ENCODE measurements at regions not wholly inside any gene's neighbourhood (a gene's known extent, or its start where the extent isn't known, plus 50 kb on each side); places are given as distances from the start of the nearest gene placed in this dataset.

- ATAC-seq: no peak
These were observed 162.6 kb upstream of the GRIK2 start for GRCh38 chr6:101230866-101231265.

- no peak for ATAC-seq
These were observed 161.8 kb upstream of the GRIK2 start for GRCh38 chr6:101231606-101232235.

DNA sequence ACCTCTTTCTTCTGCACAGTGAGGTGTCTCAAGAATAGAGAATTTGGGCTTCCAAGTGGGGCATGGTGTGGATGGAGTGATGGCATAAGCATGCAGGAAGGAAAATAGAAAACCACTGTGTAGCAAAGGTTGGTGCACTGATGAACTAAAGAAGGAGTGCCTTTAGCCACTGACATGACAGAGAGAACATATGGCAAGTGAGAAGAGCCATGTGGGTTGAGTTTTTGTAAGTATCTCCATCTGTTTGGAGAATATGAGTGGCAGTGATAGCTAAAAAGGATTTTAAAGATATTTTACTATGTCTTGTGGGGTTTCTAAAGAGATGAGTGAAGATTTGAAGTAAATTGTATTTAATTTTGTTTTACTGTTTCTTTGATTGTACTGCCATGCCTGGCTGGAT is 160.5 kb upstream of the GRIK2 start:
- ATAC-seq: no peak

GRCh38 chr6:101236709-101237108 is 156.8 kb upstream of the GRIK2 start:
- ATAC-seq: no peak

DNA sequence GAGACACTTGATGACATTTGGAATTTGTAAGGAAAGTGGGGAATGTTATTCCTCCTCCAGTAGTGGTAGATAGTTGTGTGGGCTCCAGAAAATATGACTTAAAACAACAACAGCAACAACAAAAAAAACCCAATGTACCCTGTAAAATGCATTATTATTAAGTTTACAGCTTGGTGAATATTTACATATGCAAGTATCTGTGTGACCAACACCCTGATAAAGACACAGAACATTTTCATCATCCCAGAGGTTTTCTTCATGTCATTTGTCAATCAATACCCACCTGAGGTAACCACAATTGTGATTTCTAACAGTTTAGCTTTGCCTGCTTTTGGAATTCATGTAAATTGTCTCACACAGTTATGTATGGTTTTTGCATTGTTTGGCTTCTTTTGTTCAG is 152.1 kb upstream of the GRIK2 start:
- no peak for ATAC-seq

DNA sequence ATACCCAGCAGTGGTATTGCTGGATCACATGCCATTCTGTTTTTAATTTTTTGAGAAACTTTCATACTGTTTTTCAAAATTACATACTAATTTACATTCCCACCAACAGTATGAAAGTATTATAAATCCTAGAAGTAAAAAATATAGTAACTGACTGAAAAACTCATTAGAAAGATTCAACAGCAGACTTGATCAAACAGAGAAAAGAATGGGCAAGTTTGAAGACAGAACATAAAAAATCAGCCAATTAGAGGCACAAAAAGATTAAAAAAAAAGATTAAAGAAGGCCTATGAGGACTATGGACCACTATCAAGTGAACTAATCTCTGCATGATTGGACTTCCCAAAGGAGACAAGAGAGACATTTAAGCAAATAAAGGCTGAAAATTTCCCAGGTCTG is 144.0 kb upstream of the GRIK2 start:
- ATAC-seq: no peak

DNA sequence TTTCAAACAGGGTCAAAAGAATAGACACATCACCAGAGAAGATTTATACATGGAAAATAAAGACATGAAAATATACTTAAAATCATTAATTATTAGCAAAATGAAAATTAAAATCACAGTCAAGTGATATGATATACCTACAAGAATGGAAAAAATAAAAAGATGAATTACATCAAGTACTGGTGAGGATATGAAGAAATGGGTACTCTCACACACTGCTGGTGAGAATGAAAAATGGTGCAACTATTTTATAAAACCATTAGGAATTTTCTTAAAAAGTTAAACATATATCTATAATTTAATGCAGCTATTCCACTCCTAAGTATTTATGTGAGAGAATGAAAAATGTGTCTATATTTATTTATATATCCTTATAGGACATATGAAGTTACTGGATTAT is 136.3 kb upstream of the GRIK2 start:
- ATAC-seq: no peak

DNA sequence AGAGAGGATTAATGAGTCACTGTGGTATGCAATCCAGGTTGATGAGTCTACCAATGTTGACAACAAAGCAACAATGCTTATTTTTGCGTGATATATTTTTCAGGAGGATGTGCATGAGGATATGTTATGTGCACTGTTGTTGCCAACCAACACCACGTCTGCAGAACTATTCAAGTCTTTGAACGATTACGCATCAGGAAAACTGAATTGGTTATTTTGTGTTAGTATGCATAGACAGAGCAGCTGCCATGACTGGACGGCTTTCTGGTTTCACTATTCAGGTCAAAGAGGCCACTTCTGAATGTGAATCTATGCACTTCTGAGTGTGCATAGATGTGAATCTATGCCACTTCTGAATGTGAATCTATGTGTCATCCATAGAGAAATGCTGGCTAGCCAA is 134.0 kb upstream of the GRIK2 start:
- no peak for ATAC-seq

DNA sequence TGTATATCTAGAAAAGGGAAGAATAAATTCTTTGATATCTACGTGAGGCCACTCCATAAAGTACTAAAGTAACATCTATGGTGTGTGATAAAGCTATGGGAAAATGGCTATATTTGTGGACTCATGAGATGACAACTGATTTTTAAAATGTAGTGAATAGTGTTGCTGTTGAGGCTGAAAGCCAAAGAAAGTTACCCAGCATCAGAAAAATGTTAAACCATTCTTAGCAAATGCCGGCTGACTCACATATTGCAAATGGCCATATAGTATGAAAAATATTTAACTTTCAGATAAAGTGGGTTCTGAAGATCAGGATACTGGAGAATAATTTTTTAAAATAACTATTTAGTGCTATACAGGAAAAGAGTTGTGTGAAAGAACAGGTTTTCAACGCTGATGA is 129.9 kb upstream of the GRIK2 start:
- ATAC-seq: no peak

DNA sequence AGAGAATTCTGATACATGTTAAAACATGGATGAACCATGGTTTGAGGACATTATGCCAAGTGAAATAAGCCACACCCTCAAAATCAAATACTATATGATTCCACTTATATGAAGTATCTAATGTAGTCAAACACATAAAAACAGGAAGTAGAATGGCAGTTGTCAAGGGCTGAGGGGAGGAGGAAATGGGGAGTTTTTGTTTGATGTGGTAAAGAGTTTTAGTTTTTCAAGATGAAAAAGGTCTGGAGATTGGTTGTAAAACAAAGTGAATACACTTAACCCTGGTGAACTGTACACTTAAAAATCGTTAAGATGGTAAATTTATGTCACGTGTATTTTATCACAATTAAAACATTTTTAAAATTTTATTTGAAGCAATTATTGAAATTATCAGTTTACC is 127.4 kb upstream of the GRIK2 start:
- no peak for ATAC-seq

DNA sequence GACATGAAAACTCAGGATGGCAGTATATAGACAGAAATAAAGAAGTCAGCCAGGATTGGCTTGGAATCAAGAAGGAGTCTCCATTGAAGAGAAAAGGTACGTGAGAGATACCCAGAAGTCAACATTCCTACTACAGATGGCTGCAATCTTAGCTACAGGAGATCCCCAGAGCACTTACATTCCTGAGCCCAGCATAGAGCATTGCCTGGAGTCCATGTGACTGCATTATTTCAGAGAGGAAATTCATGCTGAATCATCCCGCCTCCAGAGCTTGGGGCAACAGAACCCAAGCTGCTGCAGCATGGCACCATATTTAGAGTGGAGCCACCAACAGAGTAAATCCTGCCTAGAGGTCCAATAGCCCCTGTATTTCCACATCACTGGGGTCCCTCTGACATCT is 125.0 kb upstream of the GRIK2 start:
- ATAC-seq: no peak

DNA sequence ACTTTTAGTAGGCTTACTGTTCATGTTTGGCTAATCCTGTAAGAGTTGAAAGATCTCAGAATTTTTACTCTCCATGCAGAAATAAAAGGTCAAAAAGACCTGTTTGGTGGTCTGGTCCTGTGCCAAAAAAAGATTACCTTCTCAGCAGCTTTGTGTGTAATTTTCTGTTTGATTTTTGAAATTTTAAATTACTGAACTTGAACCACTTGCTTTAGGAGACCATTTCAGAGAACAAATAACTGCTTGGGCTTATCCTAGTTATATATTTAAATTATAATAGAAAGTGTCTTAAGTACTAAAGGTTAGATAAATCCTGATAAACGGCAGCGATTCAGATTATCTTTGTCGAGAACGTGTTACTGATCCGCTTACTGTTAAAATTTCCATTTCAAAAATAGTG is 118.3 kb upstream of the GRIK2 start:
- no peak for ATAC-seq

GRCh38 chr6:101276066-101276465 is 117.4 kb upstream of the GRIK2 start:
- no peak for ATAC-seq

GRCh38 chr6:101279410-101279809 is 114.1 kb upstream of the GRIK2 start:
- ATAC-seq: no peak

GRCh38 chr6:101281266-101281665 is 112.2 kb upstream of the GRIK2 start:
- ATAC-seq: no peak

- ATAC-seq: no peak
These were observed 109.4 kb upstream of the GRIK2 start for GRCh38 chr6:101284131-101284530.

GRCh38 chr6:101286146-101286545 is 107.4 kb upstream of the GRIK2 start:
- ATAC-seq: no peak

GRCh38 chr6:101290346-101290745 is 103.2 kb upstream of the GRIK2 start:
- ATAC-seq: no peak

- no peak for ATAC-seq
These were observed 99.4 kb upstream of the GRIK2 start for GRCh38 chr6:101294051-101294638.

DNA sequence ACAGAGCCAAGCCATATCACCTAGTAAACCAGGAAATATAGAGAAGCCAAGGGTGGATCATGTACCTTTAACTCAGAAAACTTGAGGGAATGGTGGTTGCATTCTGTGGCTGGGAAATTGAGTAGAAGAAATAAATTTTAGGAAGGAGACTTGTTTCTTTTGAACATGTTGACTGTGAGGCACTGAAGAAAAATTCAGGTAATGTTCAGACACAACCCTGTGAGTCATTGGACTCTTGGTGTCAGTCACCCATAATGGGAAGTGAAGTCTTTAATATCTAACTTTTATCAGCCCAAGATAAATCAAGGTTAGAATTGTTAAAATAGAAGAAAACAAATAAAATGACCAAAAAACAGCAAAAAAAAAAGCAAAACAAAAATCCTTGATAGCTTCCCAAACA is 98.8 kb upstream of the GRIK2 start:
- ATAC-seq: no peak

GRCh38 chr6:101296169-101296960 is 97.1 kb upstream of the GRIK2 start:
- ATAC-seq: no peak

DNA sequence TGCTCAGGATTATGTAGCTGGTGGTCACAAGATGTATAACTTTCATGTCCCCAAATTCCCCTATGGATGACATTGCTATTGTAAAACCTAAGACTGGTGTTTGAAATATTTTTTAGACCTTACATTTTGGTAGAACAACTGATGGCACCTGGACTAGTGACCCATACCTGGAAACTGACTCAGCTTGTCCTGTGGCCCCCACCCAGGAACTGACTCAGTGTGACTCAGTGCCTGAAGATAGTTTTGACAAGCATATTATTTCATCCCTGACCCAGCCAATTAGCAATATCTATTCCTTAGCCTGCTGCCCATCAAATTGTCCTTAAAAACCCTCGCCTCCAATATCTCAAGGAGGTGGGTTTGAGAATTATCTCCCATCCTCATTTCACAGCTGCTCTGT is 90.9 kb upstream of the GRIK2 start:
- no peak for ATAC-seq

GRCh38 chr6:101303495-101303894 is 90.0 kb upstream of the GRIK2 start:
- ATAC-seq: no peak

DNA sequence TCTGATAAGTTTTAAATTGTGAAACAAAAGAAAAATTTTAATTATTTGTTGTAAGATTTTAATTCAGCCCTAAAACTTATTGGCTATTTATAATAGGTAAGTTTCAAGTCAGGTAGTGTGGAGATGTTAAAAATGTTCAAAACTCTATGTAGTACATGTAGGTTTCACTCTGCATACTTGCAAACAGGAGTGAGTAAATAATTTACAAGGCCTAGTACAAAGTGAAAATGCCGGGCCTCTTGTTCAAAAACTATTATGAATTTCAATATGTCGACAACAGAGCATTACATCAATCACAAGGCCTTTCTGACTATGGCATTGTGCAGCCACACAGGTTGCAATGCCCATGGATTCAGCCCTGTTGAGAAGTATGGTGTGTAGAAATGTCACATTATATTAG is 80.9 kb upstream of the GRIK2 start:
- no peak for ATAC-seq

Measured in activated CD4-positive, CD25-positive, alpha-beta regulatory T cell treated with anti-CD3 and anti-CD28 coated beads, Interleukin-2, amount 50 U/mL, for 24 hours (primary cell).